ENCODE measurements at regions not wholly inside any gene's neighbourhood (a gene's known extent, or its start where the extent isn't known, plus 50 kb on each side); places are given as distances from the start of the nearest gene placed in this dataset.
"Not testable (repeated sequence)": the region's sequence is repeated elsewhere in the genome, so short reads cannot be mapped to it uniquely, and the experiment has no call there.

GRCh38 chr17:77610972-77611521, 347.5 kb upstream of the TNRC6C start:
- DNase-seq: no peak

GRCh38 chr17:77611791-77612502, 346.6 kb upstream of the TNRC6C start:
- DNase-seq: no peak

GRCh38 chr17:77613218-77613617, 345.3 kb upstream of the TNRC6C start:
- no peak for DNase-seq

- no peak for DNase-seq
These were observed 344.9 kb upstream of the TNRC6C start for GRCh38 chr17:77613627-77614026.

GRCh38 chr17:77615703-77616253, 342.7 kb upstream of the TNRC6C start:
- no peak for DNase-seq

GRCh38 chr17:77616254-77616731, 342.2 kb upstream of the TNRC6C start:
- DNase-seq: no peak

- DNase-seq: no peak
These were observed 341.0 kb upstream of the TNRC6C start for GRCh38 chr17:77617516-77617915.

- DNase-seq: no peak
These were observed 340.3 kb upstream of the TNRC6C start for GRCh38 chr17:77618173-77618572.

GRCh38 chr17:77618731-77619130, 339.8 kb upstream of the TNRC6C start:
- DNase-seq: no peak

- no peak for DNase-seq
These were observed 339.2 kb upstream of the TNRC6C start for GRCh38 chr17:77619326-77619725.

- no peak for DNase-seq
These were observed 338.7 kb upstream of the TNRC6C start for GRCh38 chr17:77619851-77620250.

GRCh38 chr17:77620282-77620681, 338.2 kb upstream of the TNRC6C start:
- no peak for DNase-seq

GRCh38 chr17:77622084-77622483, 336.4 kb upstream of the TNRC6C start:
- not testable (repeated sequence) for DNase-seq

- peak; percentile 17 to 48 for DNase-seq
These were observed 335.9 kb upstream of the TNRC6C start for GRCh38 chr17:77622647-77623046.

GRCh38 chr17:77623321-77623720, 335.2 kb upstream of the TNRC6C start:
- DNase-seq: not testable (repeated sequence)

- DNase-seq: no peak
These were observed 330.5 kb upstream of the TNRC6C start for GRCh38 chr17:77628035-77628434.

- not testable (repeated sequence) for DNase-seq
These were observed 329.2 kb upstream of the TNRC6C start for GRCh38 chr17:77629284-77629683.

GRCh38 chr17:77631307-77631706, 327.2 kb upstream of the TNRC6C start:
- no peak for DNase-seq

- DNase-seq: no peak
These were observed 325.9 kb upstream of the TNRC6C start for GRCh38 chr17:77632619-77633018.

- DNase-seq: no peak
These were observed 323.8 kb upstream of the TNRC6C start for GRCh38 chr17:77634710-77635109.

- DNase-seq: no peak
These were observed 323.3 kb upstream of the TNRC6C start for GRCh38 chr17:77635176-77635575.

- DNase-seq: not testable (repeated sequence)
These were observed 322.7 kb upstream of the TNRC6C start for GRCh38 chr17:77635785-77636184.

GRCh38 chr17:77636835-77637817, 321.4 kb upstream of the TNRC6C start:
- DNase-seq: no peak
